AG20443 (cell line): ENCODE measurements at regions not wholly inside any gene's neighbourhood (a gene's known extent, or its start where the extent isn't known, plus 50 kb on each side); places are given as distances from the start of the nearest gene placed in this dataset.
"Not testable (repeated sequence)": the region's sequence is repeated elsewhere in the genome, so short reads cannot be mapped to it uniquely, and the experiment has no call there.

Experiments used
- DNase-seq: peaks from one replicate; pipeline ENCODE4 v3.0.0; 2012; ENCODE audit warnings: low spot score, mixed read lengths

- DNase-seq, result no peak
Measured at GRCh38 chr16:63933841-63934240, 1188.0 kb downstream of the CDH11 start.

- DNase-seq, result no peak
Measured at GRCh38 chr16:63928421-63928820, 1193.4 kb downstream of the CDH11 start.

DNA sequence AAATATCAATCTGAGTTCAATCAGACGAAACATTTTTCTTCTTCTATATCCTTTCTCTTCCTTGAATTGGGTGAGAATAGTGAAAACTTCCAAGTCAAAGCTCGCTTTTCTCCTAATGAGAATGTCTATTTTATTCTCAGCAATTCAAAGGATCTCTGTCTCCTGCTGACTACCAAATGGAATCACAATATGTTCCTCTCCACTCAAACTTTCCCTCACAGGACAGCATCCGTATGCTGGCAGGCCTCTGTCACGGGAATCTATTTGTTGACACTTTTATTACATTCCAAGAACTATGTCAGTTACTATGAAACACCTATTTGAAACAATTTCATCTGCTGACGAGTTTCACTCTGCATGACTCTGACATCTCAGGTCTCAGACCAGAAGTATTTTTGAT lies 1196.6 kb downstream of the CDH11 start:
- no peak for DNase-seq

GRCh38 chr16:63922560-63922959 lies 1199.3 kb downstream of the CDH11 start:
- no peak for DNase-seq

DNA sequence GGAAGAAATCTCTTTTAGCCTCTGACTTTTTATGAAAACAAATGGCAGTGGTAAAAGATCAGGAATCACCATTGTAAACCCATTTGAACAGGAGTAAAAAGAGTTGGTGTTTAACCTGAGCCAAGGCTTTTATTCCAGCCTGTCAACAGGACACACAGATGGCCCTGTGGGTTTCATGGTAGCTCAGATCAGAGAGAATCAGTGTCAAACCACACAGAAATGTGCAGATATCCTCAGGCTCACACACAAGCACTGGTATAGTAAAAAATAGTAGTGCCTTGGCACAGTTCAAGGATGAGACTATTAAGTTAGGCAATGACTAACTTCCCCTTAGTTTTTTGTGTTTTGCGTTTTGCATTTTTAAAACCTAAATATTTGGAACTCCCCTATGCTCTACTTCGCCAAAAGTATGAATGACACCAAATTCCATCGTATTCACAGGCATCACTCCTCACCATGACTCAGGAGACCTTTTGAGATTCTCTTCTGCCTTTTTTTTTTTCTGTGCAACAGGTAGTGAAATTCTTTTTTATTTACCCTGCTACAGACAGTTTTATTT lies 1200.0 kb downstream of the CDH11 start:
- DNase-seq, result no peak

GRCh38 chr16:63913290-63913689 lies 1208.6 kb downstream of the CDH11 start:
- DNase-seq, result no peak

GRCh38 chr16:63907251-63907650 lies 1214.6 kb downstream of the CDH11 start:
- DNase-seq, result no peak

DNA sequence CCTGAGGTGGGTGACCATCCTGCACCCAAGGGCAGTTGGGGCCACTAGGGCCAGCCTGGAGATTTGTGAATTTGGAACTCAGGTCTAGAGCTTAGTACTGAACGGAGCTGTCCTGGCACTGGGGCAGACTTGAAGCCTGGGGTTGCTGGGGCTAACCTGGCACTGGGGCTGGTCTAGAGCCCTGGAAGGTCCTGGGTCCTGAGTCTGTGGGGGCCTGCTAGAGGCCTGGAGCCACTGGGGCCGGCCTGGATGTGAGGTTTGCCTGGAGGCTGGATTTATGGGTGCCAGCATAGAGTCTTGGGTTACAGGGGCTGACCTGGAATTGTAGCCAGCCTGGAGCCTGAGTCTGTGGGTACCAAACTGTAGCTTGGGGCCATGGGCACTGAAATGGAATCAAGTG lies 1216.9 kb downstream of the CDH11 start:
- DNase-seq, result no peak

- DNase-seq, result no peak
Measured at GRCh38 chr16:63904182-63904581, 1217.7 kb downstream of the CDH11 start.

DNA sequence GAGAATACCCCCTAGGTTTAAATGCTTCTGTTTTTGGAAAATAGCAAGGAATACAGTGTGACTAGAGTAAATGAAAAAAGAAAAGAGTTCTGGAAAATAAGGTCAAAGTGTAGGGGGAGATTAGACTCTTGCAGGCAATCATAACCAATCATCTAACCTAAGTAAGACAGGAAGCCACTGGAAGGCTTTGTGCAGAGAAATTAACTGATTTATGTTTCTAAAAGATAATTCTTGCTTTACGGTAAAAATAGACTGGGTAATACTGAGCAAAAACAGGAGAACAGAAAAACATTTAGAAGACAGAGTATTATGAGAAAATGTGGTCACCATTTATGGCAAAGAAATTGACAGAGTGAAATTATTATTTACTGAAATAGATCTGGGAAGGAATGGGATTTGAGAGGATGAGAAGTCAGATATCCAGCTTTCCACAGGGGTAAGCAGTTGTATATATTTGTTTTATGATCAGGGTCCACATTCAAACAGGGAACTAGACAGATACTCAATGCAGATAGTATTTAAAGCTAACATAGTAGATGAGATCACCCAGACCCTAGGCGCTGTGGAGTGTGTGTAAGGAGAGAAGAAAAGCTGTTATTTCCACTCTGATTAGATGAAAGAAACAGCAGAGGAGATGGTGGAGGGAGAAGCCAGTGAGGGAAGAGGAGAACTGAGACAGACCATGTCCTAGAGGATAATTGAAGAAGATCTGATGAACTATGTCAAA lies 1225.3 kb downstream of the CDH11 start:
- no peak for DNase-seq

- no peak for DNase-seq
Measured at GRCh38 chr16:63890723-63891122, 1231.1 kb downstream of the CDH11 start.

GRCh38 chr16:63890081-63890480 lies 1231.8 kb downstream of the CDH11 start:
- peak; percentile 20 for DNase-seq

DNA sequence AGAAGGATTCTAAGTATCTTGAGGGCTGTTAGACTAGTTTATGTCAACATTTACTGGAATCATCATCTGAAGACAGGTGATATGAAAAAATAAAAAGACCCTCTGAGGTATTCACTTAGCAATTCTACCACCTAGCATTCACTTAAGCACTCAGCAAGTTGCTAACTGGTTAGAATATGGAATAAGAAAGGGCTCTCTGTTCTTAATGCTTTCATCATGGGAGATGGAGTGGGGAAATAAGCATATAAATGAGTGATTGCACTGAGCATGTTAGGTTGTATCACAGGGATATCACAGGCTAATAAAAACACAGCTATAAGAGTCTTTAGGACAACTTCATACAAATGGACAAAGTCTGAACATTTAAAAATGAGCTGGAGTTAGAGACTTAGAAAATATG lies 1238.8 kb downstream of the CDH11 start:
- DNase-seq, result no peak

DNA sequence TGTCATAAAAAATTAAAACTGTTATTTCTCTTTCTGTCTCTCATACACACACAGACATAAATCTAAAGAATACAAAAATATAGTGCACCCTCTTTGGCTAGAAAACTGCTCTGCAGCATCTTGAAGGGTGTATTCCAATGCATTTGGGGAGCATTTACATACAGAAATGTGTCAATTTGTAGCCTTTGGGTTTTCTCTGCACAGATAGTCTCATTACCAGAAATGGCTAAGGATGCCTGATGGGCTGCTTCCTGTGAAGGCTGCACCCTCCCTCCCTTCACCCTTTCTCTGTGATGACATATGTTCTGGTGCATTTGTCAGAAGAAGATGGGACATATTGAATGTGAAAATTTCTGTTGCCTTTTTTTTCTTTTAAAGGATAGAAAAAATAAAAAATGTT lies 1239.3 kb downstream of the CDH11 start:
- no peak for DNase-seq

DNA sequence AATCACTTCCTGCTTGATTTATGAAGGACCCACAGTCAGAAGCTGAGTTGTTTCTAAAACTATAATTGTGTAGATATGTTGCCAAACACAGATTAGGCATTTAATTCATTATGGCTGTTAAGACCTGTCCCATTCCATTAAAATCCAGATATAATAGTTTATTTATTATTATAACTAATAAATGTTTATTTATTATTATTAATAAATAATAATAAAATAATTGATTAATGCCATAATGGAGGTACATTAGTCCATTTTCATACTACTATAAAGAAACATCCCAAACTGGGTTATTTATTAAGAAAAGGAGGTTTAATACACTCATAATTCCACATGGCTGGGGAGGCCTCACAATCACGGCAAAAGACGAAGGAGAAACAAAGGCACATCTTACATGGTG lies 1240.9 kb downstream of the CDH11 start:
- no peak for DNase-seq

GRCh38 chr16:63877401-63877800 lies 1244.5 kb downstream of the CDH11 start:
- DNase-seq, result no peak

- no peak for DNase-seq
Measured at GRCh38 chr16:63876103-63876502, 1245.8 kb downstream of the CDH11 start.

DNA sequence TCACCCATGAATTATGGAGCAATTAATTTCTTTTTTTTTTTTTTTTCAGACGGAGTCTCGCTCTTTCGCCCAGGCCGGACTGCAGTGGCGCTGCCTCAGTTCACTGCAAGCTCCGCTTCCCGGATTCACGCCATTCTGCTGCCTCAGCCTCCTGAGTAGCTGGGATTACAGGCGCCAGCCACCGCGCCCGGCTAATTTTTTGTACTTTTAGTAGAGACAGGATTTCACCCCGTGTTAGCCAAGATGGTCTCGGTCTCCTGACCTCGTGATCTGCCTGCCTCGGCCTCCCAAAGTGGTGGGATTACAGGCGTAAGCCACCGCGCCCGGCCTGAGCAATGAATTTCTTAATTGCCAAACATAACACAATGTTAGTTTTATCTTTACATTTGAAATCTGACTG lies 1261.2 kb downstream of the CDH11 start:
- not testable (repeated sequence) for DNase-seq

DNA sequence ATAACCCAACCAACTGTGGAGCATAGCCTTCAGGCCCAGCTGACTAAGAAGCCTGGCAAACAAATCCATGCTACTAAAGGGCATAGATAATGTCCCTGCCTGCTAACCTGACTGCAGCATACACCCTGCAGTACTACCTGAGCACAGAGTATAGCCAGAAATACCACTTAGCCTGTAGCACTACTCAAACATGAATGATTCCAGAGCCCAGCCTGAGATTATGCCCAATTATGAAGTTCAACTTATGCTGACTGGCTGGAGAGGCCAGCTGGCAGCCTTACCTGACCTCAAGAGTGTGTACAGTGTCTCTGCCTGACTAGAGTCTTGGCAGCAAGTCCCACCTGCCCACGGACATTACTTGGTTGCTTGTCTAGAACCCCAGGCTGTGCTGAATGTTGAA lies 1265.3 kb downstream of the CDH11 start:
- DNase-seq, result no peak

GRCh38 chr16:63850979-63851378 lies 1270.9 kb downstream of the CDH11 start:
- no peak for DNase-seq

DNA sequence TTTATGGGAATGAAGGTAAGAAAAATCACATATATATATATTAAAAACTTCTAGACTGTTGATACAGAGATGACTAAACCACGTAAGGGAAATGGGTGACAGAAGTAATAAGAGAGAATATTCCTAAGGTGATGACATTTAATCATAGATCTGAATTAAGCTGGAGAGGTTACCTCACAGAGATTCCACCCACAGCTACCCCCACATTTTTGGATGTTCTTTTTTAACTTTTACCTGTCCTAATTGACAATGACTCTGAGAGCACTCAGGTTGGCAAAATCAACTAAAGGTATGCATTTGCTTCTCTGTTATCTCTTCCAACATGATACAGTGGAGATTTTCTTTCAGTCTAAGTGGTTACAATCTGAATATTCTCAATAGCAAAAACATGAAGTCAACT lies 1280.6 kb downstream of the CDH11 start:
- DNase-seq, result no peak

DNA sequence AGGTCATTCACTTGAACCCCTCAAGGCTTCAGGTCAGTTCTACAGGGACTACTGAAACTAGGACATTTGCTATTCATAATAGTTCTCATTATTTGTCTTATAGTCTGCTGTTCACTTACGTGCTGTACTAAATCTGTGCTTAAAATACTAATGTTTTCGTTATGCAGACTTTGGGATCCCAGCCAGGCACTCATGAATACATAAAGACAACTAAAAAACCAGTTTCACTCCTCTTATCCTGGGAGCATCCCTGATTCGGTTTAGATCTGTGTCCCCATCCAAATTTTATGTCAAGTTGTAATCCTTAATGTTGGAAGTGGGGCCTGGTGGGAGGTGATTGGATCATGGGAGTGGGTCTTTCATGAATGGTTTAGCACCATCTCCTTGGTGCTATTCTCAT lies 1291.8 kb downstream of the CDH11 start:
- DNase-seq, result no peak

- DNase-seq, result no peak
Measured at GRCh38 chr16:63822818-63823217, 1299.0 kb downstream of the CDH11 start.

- DNase-seq, result no peak
Measured at GRCh38 chr16:63816276-63816675, 1305.6 kb downstream of the CDH11 start.
